NCI-H187 (cell line): ENCODE measurements at regions not wholly inside any gene's neighbourhood (a gene's known extent, or its start where the extent isn't known, plus 50 kb on each side); places are given as distances from the start of the nearest gene placed in this dataset.
"Not testable (repeated sequence)": the region's sequence is repeated elsewhere in the genome, so short reads cannot be mapped to it uniquely, and the experiment has no call there.

ENCODE experiments used
- DNase-seq, 2 experiments: peaks; one replicate each; lab custom pipeline; 2025; lab: John Stamatoyannopoulos, UW

DNA sequence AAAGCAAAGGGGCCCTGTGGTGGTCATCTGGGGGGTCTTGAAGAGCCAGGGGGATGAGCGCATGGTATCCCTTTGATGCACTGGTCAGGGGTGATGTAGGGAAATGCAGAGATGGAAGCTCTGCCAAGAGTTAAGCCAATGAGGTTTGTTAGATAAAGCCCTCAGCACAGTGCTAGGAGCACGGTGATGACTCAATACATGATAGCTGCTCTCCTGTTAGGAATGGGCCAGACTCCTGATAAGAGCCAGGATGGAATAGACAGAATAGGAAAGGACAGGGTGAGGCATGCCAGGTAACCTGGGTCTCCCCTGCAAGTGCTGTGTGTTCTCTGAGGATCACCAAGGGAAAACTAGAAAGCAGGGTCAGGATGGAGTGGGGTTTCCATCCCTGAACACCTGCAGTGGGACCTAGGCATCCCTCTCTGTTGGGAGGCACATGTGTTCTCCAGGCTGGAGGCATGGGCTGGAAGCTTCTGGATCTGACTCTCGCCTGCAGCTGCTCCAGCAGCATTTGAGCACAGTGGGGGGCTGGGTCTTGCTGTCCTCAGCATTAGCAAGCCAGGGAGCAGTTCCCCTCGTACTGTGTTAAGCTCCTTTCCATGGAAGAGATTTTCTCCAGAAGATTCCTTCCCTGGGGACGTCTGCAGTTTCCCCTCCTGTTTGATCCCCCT lies 71.8 kb upstream of the TIAM2 start:
- DNase-seq = no peak

DNA sequence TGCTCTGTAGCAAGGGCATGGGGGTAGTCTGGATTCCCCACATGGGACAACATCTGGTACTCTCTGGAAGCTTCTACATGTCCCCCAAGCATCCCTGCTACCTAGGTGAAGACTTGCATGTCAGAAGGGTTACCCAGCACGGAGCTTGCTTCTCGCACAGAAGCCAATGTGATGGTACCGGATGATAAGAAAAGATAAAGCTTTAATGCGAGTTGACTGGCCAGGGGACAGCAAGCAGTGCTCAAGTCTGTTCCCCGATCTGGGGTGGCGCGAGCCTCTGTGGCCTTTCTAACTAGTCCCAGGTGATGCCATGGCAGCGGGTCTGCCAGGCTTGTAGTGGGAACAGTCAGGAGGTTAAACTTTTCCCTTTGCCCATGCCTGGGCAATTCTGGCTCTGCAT lies 70.0 kb upstream of the TIAM2 start:
- no peak for DNase-seq

DNA sequence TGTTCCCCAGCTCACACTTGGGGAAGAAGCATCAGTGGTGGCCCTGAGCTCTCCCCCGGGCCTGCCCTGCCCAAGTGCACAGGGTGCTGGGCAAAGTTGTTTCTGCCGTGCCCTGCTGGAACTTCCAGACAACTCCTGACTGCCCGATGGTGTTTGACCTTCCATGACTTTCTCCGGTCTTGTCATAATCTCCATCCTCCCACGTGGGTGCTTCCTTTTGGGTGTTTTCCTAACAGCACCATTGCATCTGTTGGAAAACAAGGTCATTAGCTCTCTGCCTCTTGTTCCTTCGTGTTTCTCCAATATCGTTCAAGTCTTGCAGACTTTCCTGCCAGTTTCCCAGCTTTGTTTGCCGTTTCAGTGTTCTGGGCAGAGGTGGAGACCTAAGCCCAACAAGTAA lies 68.7 kb upstream of the TIAM2 start:
- DNase-seq = no peak

DNA sequence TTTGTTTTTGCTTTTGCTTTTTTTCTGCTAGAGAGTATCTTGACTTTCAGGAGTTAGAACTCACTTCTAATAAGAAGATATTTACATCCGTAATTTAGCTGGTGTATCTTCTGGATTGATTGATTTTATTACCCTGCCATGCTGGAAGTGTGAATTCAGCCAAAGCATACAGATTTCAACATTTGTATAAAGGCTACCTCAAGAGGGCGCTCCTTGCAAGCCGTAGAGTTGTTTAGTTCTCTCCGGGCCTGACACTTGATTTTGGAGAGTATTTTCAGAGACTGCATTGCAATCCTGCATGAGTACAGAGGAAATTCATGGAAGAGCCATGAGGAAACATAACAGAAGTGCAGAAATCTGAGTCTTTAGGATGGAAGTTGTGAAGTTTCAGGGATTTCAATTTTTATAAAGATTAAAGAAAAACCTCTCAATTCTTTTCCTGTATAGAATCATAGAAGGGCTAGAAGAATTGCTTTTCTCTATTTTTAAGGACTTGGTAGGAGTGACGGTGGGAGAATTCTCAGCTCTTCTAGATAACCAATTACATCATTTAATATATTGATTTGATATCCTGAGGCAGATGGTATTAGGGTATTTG lies 66.7 kb upstream of the TIAM2 start:
- peak; percentile 6 to 12 for DNase-seq

DNA sequence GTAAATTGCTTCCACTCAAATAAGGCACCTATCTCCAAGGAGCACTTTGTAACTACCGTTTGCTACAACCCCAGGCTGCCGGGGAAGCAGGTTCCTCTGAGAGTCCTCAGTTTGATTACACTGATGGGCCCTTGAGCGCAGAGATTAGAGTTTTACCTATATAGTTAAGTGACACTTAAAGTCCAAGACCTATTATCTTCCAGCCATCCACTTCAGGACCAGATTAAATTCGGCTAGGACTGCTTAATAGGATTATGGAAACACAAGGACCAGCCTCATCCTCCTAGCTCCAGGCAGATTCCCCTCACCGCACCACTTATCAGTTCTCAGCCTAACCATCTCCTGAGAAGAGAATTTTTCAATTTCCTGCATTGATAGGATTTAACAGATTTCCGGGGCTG lies 64.7 kb upstream of the TIAM2 start:
- peak; percentile 66 to 72 for DNase-seq

DNA sequence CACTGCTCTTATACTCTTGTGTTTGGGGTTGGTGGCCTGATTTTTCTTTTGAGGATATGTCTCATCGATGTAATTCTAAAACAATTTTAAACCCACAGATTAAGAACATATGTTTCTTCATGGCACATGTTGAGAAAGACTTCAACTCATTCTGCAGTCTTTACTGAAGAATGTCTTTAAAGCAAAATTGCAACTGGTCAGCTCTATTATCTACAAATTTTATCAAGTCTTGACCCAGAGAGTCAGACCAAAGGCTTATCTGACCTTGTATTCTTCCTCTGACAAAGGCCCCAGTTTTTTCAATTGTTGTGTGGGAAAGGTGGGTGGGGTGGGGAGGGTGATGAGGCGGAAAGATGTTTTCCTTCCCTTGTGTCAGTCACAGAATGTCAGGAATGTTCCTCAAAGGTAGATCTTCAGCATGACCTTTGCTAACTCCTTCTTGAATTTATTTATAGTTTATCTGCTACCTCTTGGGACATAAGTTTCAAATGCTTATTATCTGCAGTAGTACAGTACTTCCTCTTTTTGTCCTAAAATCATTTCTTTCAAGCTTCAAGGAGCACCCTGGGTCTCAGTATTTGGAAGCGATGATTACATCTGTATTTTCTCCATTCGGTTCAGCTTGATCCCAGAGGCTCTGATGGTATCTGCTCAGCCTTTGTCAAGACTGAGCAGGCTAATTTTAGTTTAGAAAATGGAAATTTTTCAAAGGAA lies 63.2 kb upstream of the TIAM2 start:
- no peak for DNase-seq

DNA sequence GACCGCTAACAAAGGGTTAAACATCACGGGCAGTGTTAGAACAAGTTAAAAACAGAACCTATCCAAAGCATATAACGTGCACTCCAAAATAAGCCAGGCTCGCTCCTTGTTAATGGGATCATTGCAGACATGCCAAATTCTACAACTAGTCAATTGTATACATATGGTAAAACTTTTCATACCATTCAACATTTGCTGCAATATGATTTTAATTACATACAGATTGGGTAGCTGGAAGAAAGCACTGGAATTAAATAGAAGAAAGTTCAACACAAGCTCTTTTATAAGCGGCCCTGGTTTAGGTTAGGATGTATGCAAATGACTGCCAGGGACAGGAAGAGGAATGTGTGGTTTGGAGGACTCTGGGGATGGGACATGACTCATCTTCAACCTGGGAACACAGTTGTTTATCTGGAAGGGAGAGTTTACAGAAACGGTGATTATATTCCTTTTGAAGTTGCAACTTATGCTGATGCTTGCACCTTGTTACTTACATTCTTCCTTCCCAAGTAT lies 62.5 kb upstream of the TIAM2 start:
- DNase-seq = no peak

DNA sequence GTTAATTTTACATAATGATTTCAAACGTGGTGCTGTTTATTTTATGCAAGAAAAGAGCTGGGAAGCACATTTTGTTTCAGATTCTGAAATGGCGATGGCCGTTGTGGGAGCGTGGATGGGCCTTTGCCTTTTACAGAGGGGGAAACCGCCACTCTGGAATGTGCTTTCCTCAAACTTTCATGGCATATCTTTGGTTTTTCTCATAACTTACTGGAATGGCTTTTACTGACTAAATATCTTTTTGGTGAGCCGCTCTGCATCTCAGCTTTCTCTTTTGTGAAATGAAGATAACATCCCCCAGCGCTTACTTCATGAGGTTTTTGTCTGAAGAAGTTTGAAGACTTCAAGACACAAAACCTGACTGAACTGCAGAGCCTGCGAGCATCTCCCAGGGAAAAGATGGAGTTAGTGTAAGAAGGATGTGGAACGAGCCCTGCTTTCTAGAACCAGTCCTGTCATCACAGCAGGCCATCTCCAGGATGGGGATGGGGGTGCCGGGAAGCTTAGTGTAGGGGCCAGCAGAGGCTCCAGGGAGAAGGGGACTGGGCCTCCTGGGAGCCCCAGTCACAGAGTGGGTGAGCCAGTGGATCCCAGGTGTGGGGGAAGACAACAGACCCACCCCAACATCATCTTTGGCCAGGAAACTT lies 61.8 kb upstream of the TIAM2 start:
- DNase-seq = no peak

DNA sequence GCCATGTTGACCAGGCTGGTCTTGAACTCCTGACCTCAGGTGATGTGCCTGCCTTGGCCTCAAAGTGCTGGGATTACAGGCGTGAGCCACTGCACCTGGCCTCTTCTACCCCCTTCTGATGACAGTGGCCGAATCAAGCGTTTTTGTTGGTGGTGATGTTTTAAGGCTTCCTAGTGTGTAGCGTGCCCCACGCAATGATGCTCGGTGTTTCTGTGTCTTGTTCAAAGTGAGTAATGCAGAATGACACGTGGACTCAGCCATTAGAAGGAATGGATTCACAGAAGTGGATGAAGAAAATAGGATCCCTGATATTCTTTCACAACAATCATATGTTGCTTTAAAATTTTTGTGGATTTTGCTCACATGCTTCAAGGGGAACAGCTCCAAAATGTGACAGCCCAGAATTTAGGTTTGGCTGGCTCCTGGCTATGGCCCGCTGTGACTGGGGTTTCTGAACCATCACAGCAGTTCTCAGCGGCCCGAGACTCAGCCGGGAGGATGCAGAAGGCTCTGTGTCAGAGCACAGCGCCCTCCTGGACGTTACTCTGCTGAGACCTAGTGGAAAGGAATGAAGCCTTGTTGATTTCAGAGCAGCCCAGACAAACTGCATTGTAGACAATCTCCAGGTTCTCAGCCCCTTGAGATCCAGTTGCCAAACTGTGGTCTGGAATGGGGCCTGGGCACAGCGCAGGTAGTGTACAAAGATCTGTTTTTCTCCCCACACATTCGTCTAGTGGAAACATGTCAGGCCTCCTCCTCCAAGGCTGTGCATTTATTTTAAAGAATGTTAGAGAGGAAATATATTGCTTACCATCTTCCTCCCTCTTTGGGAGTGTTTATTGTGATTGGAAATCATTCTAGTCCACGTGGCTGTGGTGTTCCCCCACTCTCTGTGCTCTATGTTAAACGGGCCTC lies 57.6 kb upstream of the TIAM2 start:
- no peak for DNase-seq

DNA sequence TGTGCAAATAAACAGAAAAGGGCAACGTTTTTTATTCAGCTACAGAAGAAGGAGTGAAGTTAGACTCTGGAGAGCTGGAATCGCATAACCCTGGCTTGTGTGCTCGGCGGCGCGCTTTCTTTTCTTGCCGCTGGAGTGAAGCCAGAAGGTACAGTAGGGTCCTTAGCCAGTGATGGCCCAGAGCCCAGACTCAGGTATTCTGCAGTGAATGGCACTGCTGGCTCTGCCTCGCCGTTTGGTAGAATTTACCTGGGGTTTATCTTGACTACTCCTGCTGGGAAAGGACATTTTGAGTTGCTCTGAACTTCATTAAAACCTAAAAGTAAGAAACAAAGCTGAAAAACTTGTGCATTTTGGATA lies 56.9 kb upstream of the TIAM2 start:
- no peak for DNase-seq

DNA sequence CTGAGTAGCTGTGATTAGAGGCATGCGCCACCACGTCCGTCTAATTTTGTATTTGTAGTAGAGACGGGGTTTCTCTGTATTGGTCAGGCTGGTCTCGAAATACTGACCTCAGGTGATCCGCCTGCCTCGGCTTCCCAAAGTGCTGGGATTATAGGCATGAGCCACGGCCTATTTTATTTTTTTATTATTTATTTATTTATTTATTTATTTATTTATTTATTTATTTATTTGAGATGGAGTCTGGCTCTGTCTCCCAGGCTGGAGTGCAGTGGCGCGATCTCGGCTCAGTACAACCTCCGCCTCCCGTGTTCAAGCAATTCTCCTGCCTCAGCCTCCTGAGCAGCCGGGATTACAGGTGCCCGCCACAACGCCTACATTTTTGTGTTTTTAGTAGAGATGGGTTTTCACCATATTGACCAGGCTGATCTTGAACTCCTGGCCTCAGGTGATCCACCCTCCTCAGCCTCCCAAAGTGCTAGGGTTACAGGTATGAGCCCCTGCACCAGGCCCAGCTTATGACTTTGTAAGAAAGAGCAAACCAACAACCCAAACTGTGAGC lies 56.3 kb upstream of the TIAM2 start:
- not testable (repeated sequence) for DNase-seq

DNA sequence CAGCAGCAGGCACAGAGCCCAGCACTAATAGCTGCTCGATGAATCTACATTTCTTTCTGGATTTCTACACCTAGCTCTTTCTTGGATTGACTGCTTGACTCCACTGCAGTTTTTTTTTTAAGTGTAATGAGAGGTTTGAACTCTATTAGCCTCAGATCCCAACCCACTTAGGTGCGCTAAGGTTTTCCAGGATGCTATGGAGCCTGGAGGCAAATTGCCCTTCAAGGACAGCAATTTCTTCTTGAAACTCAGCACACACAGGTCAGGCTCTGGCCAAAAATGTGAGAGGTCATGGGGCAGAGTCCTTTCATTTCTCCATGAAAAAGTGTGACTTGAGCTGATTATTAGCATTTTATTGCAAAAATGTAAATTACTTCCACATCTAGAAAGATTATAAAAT lies 52.3 kb upstream of the TIAM2 start:
- no peak for DNase-seq

DNA sequence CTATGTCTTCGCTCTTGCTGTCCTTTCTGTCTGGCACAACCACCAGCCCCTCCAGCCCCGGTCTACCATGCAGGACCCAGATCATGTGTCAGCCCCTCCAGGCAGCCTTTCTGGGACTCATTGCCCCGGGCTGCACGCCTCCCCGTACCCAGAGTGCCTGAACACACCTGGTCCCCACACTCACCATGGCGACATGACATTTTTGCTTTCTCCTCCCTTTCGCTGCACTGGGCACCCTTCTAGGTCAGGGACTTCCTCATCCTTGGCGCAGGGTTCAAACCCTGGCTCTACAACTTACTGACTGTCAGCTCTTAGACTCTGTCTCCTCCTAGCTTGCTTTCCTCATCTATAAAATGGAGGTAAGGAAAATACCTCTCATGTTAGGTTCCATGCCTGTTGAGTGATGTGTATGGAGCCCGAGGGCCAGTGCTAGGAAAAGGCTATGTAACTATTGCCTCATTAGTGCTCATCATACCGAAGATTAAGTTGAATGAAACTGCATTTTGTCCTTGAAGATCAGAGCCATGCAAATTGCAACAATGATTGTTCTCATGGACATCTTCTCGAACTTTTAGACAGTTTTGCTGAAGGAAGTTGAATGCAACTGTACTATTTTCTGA lies 49.7 kb upstream of the TIAM2 start:
- DNase-seq = no peak
